Peyer's patch (tissue), 4 donors: ENCODE measurements at regions not wholly inside any gene's neighbourhood (a gene's known extent, or its start where the extent isn't known, plus 50 kb on each side); places are given as distances from the start of the nearest gene placed in this dataset.

Experiments used
- DNase-seq, 3 donors: peaks; one replicate each; pipeline ENCODE4 v3.0.0-alpha.2; 2017 to 2019
- H3K27ac ChIP-seq, 4 donors: fragments of 200-600 bp; sonication (generic); one replicate each; pipeline ENCODE4 v1.5.1; 2016 to 2019
- H3K27me3 ChIP-seq, 2 donors: fragments of 200-600 bp; sonication (generic); one replicate each; pipeline ENCODE4 v1.5.1; 2019
- H3K36me3 ChIP-seq, 3 donors: fragments of 200-600 bp; sonication (generic); one replicate each; pipeline ENCODE4 v1.5.1; 2016 to 2019
- H3K4me1 ChIP-seq, 4 donors: fragments of 200-600 bp; sonication (generic); one replicate each; pipeline ENCODE4 v1.5.1; 2016 to 2019
- H3K4me3 ChIP-seq, 4 donors: fragments of 200-600 bp; sonication (generic); 1 replicate in 3 of 4; 2 replicates in 1 of 4; pipeline ENCODE4 v1.5.1; 2016 to 2019; ENCODE audit warnings: mild to moderate bottlenecking in 1 of 4
- H3K9me3 ChIP-seq, 4 donors: fragments of 200-600 bp; sonication (generic); one replicate each; pipeline ENCODE4 v1.5.1; 2016 to 2019; ENCODE audit warnings: mild to moderate bottlenecking in 1 of 4
- CTCF ChIP-seq, 6 experiments: fragments of 450-650 bp in 4 of 6; fragments of 200-600 bp in 2 of 6; sonication (generic) in 1 of 6; IDR thresholded peaks; one replicate each; pipeline ENCODE4 v1.5.1; 2017 to 2019; ENCODE audit warnings: antibody characterized with exemption in 6 of 6, mild to moderate bottlenecking in 3 of 6, moderate library complexity in 1 of 6
- POLR2A ChIP-seq, 2 donors: fragments of 450-650 bp; IDR thresholded peaks; one replicate each; pipeline ENCODE4 v1.5.1; 2017; ENCODE audit warnings: antibody characterized with exemption in 2 of 2, mild to moderate bottlenecking in 2 of 2, moderate library complexity in 2 of 2

GRCh38 chr4:178136736-178137345, 694.6 kb upstream of the AGA start:
- H3K27me3 ChIP-seq: no peaks in the 10 kb centered on the region
- H3K36me3 ChIP-seq: no peaks in the 10 kb centered on the region
- peaks cover 0 to 4% (median 0%) of the 10 kb centered on the region in 4 donors for H3K9me3 ChIP-seq
- no peak overlapping the region for H3K27ac ChIP-seq
- no peaks in the 10 kb centered on the region for H3K4me1 ChIP-seq
- DNase-seq: peak in 1 of 3 donors; percentile 26
- TF ChIP-seq CTCF (IDR thresholded peaks at IDR 0.05) (no peak), POLR2A (IDR thresholded peaks at IDR 0.05) (no peak)
- H3K4me3 ChIP-seq: no peak overlapping the region

DNA sequence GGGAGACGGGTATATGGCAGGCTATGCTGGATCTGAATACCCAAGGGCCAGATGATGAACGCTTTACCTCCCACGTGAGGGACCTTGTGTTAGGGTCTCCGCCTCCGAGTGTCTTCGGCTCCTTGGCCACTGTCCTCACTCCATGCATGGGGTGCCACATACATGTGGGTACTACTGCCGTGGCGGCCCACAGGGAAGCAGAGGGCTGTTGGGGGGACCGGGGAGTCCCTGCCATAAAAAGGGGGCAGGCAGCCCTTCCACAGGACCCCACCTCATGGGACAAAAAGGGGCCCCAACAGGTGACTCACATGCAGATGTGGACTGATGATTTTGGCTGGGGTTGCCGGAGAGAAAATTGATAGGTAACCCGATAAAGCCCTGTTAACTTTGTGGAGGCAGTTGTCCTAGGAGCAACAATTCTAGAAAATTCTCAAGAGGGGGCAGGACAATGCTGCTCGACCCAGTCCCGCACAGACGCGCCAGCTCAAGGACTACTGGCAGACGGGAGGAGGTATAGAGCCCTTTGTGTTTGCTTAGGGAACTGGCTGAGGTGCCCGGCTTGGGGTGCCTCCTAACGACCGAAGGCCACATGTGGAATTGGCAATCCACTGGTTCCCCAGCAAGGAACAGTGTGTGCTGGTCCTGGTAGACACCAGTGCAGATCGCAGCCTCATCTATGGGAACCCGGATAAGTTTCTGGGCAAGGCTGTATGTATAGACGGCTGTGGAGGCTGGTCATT, 695.7 kb upstream of the AGA start:
- H3K27ac ChIP-seq: no peak overlapping the region
- H3K27me3 ChIP-seq: no peaks in the 10 kb centered on the region
- no peak overlapping the region for H3K4me3 ChIP-seq
- DNase-seq: peak in 1 of 3 donors; percentile 26
- TF ChIP-seq CTCF (IDR thresholded peaks at IDR 0.05) (no peak), POLR2A (IDR thresholded peaks at IDR 0.05) (no peak)
- H3K36me3 ChIP-seq: no peaks in the 10 kb centered on the region
- no peaks in the 10 kb centered on the region for H3K4me1 ChIP-seq
- peaks cover 0 to 4% (median 0%) of the 10 kb centered on the region in 4 donors for H3K9me3 ChIP-seq

DNA sequence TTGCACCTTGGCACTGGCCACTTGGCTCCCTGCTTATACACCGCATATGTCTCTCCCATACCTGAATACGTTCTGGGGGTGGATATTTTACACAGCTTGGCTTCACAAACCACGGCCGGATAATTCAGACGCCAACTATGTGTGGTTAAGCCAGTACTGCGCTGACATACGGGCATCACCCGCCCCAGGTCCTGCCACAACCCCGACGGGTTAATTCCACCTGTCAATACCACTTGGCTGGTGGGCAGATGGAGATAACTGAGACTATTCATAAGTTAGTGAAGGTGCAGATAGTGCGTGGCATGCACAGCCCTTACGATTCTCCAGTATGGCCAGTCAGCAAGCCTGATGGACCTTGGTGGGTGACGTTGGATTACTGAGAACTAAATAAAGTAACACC, 696.3 kb upstream of the AGA start:
- no peaks in the 10 kb centered on the region for H3K4me1 ChIP-seq
- no peak for TF ChIP-seq POLR2A (IDR thresholded peaks at IDR 0.05)
- TF ChIP-seq CTCF (IDR thresholded peaks at IDR 0.05): no peak
- no peaks in the 10 kb centered on the region for H3K36me3 ChIP-seq
- no peak overlapping the region for H3K27ac ChIP-seq
- H3K27me3 ChIP-seq: no peaks in the 10 kb centered on the region
- H3K9me3 ChIP-seq: peaks cover 0 to 4% (median 0%) of the 10 kb centered on the region in 4 donors
- no peak overlapping the region for H3K4me3 ChIP-seq
- DNase-seq: peak in 1 of 3 donors; percentile 23

DNA sequence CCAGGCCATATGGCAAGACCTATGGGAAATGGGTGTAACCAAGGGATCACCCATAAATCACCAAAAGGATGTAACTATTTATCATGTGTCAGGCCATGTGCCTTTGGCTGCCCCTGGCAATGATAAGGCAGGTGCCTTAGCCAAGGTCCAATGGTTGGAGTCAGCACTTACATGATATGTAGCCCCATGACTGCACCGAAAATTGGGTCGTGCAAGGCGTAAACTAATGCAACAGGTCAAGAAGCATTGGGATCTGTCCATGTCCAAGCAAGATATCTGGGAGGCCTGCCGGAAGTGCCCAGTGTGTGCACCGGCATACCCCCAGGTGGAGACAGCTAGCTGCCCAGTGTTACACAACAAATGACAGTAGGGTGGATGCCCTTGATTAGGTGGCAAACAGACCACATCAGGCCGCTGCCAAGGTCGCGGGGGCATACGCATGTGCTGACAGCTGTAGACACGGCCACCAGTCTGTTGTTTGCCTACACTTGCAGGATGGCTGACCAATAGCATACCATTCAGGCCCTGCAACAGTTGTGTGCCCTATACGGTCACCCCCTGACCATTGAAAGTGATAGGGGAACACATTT, 698.2 kb upstream of the AGA start:
- no peaks in the 10 kb centered on the region for H3K4me1 ChIP-seq
- TF ChIP-seq POLR2A (IDR thresholded peaks at IDR 0.05) (no peak), CTCF (IDR thresholded peaks at IDR 0.05) (no peak)
- H3K4me3 ChIP-seq: no peak overlapping the region
- H3K27me3 ChIP-seq: no peaks in the 10 kb centered on the region
- H3K36me3 ChIP-seq: no peaks in the 10 kb centered on the region
- peak in 1 of 3 donors; percentile 25 for DNase-seq
- peaks cover 0 to 4% (median 0%) of the 10 kb centered on the region in 4 donors for H3K9me3 ChIP-seq
- no peak overlapping the region for H3K27ac ChIP-seq

DNA sequence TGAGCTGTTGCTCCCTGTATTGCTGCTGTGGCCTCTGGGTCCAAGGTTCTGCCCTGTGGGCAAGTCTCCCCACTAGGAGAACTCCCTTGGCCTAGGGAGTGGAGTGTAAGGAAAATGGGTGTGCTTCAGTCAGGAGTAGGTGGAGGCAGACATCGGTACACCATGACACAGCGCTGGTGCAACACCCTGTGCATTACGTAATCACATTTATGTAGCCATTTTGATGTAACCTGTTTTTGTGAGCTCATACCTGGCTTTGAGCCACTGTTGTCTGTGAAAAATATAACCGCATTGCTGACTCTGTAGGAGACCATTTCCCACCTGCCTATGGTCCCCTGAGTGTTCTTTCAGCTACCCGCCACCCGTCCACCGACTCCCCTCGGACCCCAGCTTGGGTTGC, 700.5 kb upstream of the AGA start:
- TF ChIP-seq CTCF (IDR thresholded peaks at IDR 0.05) (no peak), POLR2A (IDR thresholded peaks at IDR 0.05) (no peak)
- Histone ChIP-seq H3K36me3 (no peaks in the 10 kb centered on the region), H3K4me1 (no peaks in the 10 kb centered on the region), H3K27me3 (no peaks in the 10 kb centered on the region), H3K27ac (no peak overlapping the region), H3K9me3 (no peaks in the 10 kb centered on the region), H3K4me3 (no peak overlapping the region)
- no peak for DNase-seq
